ENCODE measurements at regions not wholly inside any gene's neighbourhood (a gene's known extent, or its start where the extent isn't known, plus 50 kb on each side); places are given as distances from the start of the nearest gene placed in this dataset.
A peak's percentile ranks its signal among the peaks of the same experiment; 100 is the strongest.

GRCh38 chr22:48393885-48394284 lies 1433.8 kb downstream of the BRD1 start:
- DNase-seq: no peak

DNA sequence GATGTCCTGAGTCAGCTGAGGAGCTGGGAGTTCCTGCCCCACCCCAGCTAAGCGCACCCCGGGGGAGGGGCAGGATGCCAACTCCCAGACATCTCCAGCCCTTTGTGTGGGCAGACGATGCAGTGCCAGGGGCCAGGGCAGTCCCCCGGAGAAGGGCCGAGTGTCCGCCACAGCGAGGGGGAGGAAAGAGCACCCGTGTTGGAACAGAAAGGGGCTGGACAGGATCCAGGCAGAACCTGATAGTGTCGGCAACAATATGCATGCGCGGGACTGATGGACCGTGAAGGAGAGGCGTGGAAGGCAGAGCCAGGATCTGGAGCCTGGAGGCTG lies 1434.7 kb downstream of the BRD1 start:
- DNase-seq: no peak

DNA sequence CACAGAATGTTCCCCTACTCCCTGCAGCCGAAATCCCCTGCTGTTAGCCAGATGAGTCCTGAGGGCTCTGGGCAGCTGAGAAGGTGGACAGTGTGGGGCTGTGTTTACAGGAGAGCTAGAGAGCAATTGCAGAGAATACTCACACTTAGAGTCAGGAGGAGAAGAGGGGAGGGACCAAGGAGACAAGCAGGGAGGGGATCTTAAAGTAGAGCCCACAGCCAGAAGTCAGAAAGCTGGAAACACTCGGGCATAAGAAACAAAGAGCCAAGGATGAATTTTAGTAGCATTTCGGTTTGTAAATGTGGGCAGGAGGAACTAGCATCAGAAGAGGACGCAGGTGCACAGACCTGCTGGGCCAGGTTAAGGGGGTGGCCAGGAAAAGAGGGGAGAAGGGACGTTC lies 1435.9 kb downstream of the BRD1 start:
- DNase-seq: no peak

DNA sequence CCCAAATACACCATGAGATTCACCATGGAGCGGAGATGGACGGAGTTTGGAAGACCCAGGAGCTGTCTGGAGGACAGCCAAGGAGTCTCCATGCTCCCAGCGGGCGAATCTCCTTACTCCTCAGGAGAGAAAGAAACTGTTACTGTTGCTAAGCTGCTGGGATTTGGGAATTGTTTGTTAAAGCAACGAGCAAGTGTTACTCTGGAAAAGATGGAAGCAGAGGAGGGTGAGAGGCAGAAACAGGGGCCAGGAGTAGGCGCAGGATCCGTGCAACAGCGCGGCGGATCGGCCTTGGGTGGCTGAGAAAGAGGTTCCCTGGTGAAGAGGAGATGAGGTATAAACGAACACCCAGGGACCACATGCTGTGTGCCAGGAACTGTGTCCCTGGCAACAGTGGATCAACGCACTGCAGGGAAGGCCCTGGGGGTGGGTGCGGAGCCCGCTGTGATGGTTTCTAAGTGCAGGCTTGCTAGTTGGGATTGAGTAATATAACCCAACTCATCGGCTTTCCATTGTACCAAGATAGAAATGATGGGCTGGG lies 1436.4 kb downstream of the BRD1 start:
- no peak for DNase-seq

- no peak for DNase-seq
Measured at GRCh38 chr22:48389916-48390315, 1437.8 kb downstream of the BRD1 start.

GRCh38 chr22:48382197-48382596 lies 1445.5 kb downstream of the BRD1 start:
- DNase-seq: no peak

GRCh38 chr22:48380016-48380665 lies 1447.5 kb downstream of the BRD1 start:
- no peak for DNase-seq

DNA sequence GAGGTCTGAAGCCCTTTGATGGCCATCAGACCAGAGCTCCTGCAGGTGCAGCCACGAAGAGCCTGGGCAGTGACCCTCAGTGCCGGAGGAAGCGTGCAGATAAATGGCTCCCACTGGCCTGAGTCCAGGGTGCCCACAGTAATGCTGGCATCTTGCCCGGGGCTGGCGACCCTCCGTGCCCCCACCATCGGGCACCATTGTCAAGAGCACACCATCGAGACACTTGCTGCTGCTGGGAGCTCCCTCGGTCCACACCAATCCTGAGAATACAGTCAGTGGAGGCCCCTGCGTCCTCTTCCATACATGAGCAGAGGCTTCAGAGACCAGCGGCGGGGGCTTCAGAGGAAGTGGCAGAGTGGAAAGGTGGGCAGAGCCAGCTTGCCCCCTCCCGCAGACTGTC lies 1448.3 kb downstream of the BRD1 start:
- DNase-seq: no peak

- no peak for DNase-seq
Measured at GRCh38 chr22:48378673-48379072, 1449.0 kb downstream of the BRD1 start.

DNA sequence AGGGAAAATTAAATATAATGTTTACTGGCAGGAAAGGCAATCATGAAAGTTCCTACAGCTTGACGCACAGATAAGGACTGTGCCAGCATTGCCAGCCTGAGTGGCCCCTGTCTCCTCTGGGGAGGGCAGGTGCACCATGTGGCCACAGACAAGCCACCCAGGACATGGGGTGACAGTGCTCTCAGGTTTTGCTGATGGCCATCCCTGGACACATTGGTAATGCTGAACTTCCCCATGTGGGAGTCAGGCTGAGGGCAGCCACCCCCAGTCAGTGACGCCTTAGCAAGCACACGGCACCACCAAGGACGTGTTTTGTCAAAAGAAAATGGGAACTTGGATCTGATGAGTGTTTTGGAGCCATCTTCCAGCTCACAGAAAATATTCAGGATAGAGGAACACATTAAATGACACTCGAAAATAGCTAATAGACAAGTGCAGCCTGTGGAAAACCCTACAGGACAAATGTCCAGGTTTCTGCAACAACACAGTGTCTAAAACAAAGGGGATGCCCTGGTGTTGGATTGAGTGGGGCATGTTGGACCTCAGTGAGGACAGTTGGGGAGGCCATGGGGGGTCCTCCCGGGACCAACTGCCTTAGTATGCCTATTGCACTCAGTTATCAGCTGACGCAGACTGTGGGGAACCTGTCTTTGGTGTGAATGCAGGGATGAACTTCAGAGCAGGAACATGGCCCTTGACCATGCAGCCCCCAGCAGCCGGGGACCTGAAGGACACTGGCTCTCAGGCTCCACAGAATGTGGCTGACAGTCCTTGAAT lies 1450.5 kb downstream of the BRD1 start:
- no peak for DNase-seq

DNA sequence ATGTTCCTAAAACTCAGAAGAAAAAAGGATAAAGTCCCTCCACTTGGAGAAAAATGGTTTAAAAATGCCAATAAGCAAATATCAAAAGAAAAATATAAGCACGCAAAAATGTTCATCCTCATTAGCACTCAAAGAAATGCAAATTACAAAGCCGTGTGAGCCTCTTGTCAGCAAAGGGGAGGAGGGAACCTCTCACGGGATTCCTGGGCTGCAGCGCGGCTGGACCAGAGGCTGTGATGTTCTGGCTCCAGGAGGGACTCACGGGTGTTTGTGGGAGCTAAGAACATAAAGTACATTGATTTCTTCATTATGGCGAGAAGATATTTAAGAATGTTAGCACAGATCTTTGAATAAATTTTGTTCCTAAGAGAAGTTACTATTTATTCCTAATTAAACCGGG lies 1451.2 kb downstream of the BRD1 start:
- no peak for DNase-seq

DNA sequence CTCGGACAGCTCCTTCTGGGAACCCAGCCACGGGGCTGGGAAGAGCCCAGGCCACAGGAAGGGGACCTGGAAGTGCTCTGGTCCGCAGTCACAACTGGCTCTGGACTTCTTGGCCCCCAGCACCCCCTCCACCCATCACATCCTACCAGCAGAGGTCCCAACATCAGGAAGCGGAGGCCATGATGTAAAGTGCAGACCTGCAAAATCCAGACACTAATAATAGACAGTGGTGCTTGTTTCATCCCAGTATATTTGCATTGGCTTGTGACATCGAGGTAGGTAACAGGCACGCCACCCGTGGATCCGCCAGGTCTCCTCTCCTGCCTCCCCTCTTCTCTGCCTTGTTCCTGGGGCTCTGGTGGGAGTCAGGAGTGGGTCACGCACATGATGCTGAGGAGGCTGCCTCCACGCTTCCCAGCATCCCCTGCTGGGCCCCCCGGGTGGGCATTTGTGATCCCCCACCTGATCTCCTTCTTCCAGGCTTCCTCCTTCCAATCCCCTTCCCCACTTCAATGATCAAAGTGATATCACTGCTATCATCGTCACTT lies 1454.0 kb downstream of the BRD1 start:
- DNase-seq: no peak

DNA sequence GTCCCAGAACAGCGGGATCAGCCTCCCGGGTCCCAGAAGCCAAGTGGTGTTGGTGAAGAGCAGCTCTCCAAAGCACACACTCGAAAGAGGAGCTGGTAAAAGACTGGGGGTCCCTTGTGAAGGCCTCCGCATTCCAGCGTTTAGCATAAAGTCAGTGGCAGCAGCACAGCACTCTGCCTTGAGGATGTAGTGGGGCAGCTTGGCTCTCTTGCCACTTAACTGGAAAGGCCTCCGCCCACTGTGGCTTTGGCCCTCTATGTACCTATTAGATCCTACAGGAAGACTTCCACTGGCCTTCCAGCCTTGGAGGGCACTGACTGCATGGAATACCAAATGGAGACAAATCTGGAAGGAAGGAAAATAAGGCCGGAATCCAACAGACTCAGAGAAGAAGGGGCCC lies 1455.3 kb downstream of the BRD1 start:
- no peak for DNase-seq

DNA sequence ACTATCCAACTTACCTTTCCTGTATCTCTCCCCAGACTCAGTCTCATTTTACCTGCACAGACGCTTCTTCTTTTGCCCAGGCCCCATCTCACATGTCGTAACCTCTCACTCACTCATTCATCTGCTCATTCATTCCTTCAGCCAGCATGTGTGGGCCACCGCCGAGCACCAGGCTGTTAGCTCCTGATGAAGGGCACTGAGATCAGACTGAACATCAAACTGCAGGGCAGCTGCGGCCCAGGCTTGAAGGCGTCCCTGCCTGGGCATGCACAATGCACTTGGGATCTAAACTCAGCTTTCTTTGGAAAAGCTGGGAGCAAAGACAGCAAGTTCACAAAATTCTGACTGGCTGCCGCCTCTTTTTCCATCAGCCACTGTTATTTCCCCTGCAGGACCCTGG lies 1456.3 kb downstream of the BRD1 start:
- DNase-seq: no peak

DNA sequence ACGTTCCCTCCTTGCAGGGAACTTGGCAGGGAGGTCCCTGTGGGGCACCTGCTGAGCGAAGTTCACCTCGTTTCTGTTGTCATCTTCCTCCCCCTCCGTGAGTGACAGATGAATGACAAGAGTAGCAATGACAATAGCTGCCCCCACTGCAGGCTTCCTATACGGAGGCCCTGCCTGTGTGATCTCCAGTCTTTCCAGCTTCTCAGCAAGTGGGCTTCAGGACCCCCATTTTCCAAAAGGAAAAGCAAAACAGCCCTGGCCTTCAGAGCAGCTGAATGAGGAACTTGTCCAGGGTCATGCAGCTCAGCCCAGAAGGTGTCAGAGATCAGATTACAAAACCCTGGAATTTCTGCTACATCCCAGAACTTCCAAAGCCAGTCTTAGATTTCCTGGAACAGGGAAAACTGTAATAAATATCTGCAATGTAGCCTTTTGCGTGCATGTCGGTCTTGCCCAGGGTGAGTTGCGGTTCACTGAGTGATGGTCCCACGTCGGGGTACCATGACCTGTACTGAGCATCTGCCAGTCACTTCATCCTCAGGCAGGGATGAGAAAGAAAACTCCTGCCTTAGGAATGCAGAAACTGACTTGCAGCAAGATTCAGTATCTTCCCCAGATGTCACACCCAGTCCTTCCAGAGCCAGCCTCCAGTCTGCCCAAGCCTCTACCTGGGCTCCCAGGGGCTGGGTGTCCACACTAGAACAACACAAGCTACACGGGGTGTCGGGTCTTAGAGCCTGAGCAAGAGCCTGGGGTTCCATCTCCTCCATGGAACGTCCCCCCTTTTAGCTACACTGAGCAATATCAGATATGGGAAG lies 1457.0 kb downstream of the BRD1 start:
- DNase-seq: no peak

DNA sequence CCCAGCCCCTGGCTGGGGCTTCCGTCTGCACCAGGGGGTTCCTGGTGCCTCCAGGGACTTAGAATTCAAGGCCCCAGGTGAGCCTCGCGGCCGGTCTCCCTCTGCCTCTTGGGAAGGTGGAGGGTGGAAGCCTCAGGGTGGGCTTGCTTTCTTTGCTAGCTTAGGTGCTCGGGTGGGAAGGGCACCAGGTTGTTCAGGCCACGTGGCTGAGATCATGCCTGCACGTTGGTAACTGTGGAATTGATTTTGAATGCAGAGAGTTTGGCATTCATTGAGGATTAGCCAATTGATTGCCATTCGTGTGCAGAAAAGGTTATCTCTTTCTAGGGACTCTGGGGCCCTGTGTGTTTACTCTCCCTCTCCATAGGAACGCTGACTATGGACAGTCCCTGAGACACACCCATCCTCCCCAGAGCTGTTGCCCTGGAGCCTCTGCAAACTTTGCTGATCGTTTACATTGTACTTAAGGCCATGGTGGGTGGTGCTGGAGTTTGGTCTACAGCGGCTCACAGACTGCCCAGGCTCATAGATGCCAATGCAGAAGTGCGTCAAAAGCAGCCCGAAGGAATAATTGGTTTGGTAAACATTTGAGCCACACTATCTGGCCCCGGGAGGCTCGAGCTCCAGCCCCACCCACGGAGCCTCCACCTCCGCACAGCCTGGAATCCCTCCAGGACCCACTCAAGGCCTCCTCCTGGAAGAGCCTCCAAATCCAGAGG lies 1457.7 kb downstream of the BRD1 start:
- no peak for DNase-seq

GRCh38 chr22:48368975-48369525 lies 1458.6 kb downstream of the BRD1 start:
- DNase-seq: no peak

DNA sequence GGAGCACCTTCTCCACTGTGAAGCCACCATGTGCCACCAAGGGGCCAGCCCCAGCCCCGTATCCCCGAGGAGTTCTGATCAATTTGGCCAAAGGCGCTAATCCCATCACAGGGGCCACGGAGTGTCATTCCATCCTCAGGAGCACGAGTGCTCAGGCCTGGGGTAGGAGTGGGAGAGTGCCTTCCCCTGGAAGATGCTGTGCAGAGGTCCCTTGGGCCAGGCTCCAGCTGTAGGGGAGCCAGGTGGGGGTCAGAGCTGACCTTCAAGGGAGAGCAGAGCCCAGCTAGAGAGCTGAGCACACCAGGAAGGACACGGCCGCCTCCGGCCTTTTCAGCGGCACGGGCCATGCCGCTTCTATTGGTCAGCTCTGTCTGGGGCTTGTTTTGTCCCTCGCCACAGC lies 1459.9 kb downstream of the BRD1 start:
- peak; percentile 24 for DNase-seq

DNA sequence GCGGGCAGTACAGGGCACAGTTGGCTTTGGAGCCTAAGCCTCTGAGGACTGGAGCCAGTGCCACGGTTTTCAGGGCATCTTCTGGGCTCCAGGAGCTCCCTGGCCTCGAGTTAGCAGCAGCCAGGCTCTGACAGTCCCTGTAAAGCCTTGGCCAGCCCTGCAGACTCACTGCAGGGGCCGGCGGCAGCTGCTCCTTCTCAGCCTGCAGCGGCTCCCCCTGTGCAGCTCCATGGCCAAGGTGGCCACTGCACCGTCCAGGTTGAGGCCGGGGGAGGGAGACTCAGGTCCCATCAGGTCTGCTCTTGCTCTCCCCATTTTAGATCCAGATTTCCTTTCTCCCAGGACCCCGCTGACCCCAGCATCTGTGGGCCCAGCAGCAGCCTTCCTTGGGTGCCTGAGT lies 1461.1 kb downstream of the BRD1 start:
- DNase-seq: peak; percentile 19

- DNase-seq: peak; percentile 37
Measured at GRCh38 chr22:48366056-48366455, 1461.6 kb downstream of the BRD1 start.

- DNase-seq: peak; percentile 9
Measured at GRCh38 chr22:48365386-48365785, 1462.3 kb downstream of the BRD1 start.

- DNase-seq: no peak
Measured at GRCh38 chr22:48362721-48363404, 1464.8 kb downstream of the BRD1 start.
